Calu3 (cell line): ENCODE measurements at regions not wholly inside any gene's neighbourhood (a gene's known extent, or its start where the extent isn't known, plus 50 kb on each side); places are given as distances from the start of the nearest gene placed in this dataset.

Experiments
- BruUV-seq: library from RNA; stranded (reverse); fragments of 400-500 nt; replicated peaks from 2 replicates; lab custom pipeline; 2021; lab: Mats Ljungman, UMichigan
- CTCF ChIA-PET: fragments of 300-600 bp; sonication (Branson Sonifier 250); formaldehyde crosslinking; loops from one replicate; lab custom pipeline; 2022; ENCODE audit warnings: antibody characterized with exemption; lab: Charles Lee
- DNase-seq: peaks from one replicate; pipeline ENCODE4 v3.0.0; 2022
- H3K27ac Mint-ChIP-seq: one replicate; pipeline ENCODE4 v1.8.0; 2022; ENCODE audit warnings: mixed read lengths; ENCODE audit not compliant: unreplicated experiment
- H3K27me3 Mint-ChIP-seq: one replicate; pipeline ENCODE4 v1.8.0; 2022; ENCODE audit warnings: mixed read lengths; ENCODE audit not compliant: unreplicated experiment
- H3K36me3 Mint-ChIP-seq: one replicate; pipeline ENCODE4 v1.8.0; 2022; ENCODE audit warnings: mild to moderate bottlenecking, moderate library complexity, mixed read lengths; ENCODE audit not compliant: insufficient read depth, unreplicated experiment
- H3K4me1 Mint-ChIP-seq: one replicate; pipeline ENCODE4 v1.8.0; 2022; ENCODE audit warnings: mild to moderate bottlenecking, low read depth, mixed read lengths; ENCODE audit not compliant: unreplicated experiment
- H3K4me3 Mint-ChIP-seq: one replicate; pipeline ENCODE4 v1.8.0; 2022; ENCODE audit warnings: mild to moderate bottlenecking, low read depth, moderate library complexity, mixed read lengths; ENCODE audit not compliant: unreplicated experiment
- H3K9me3 Mint-ChIP-seq: one replicate; pipeline ENCODE4 v1.8.0; 2022; ENCODE audit warnings: low read depth, mixed read lengths; ENCODE audit not compliant: unreplicated experiment
- CTCF ChIP-seq: fragments of 200-600 bp; IDR thresholded peaks from one replicate; pipeline ENCODE4 v1.8.0; 2022; ENCODE audit warnings: antibody characterized with exemption; ENCODE audit not compliant: unreplicated experiment
- intact Hi-C: fragments of 100-400 bp; cut with micrococcal nuclease; formaldehyde crosslinking; loops from one replicate; pipeline ENCODE4 v1.10.0; 2022; ENCODE audit not compliant: unreplicated experiment

- TF ChIP-seq CTCF: no peak
- Mint-ChIP-seq H3K4me1 (peaks cover 6% of the 10 kb centered on the region), H3K9me3 (no peaks in the 10 kb centered on the region), H3K36me3 (no peaks in the 10 kb centered on the region), H3K4me3 (no peak overlapping the region), H3K27ac (no peak overlapping the region), H3K27me3 (no peaks in the 10 kb centered on the region)
- BruUV-seq: no TSS peak
- DNase-seq: no peak
- intact Hi-C loops: loop anchor here (10.0 kb wide), 1 partner anchor 301 kb away; no protein-coding TSS in a partner anchor
- CTCF ChIA-PET: interaction anchor here (1.1 to 1.2 kb wide), 2 partner anchors 215 to 379 kb away, joined by 4 read pairs; no protein-coding TSS in a partner anchor
Measured at GRCh38 chr1:172823534-172823933, 164.6 kb downstream of the FASLG start.

- Mint-ChIP-seq H3K9me3 (no peaks in the 10 kb centered on the region), H3K27ac (no peak overlapping the region), H3K4me3 (no peak overlapping the region), H3K36me3 (no peaks in the 10 kb centered on the region), H3K27me3 (no peaks in the 10 kb centered on the region), H3K4me1 (peaks cover 6% of the 10 kb centered on the region)
- no peak for TF ChIP-seq CTCF
- no peak for DNase-seq
- CTCF ChIA-PET: no interaction called here
- BruUV-seq: no TSS peak
- intact Hi-C loops: loop anchor here (10.0 kb wide), 1 partner anchor 301 kb away; no protein-coding TSS in a partner anchor
Measured at GRCh38 chr1:172824209-172824608, 165.3 kb downstream of the FASLG start.

- CTCF ChIA-PET: interaction anchor here (0.6 to 2.5 kb wide), 16 partner anchors 9 to 429 kb away, joined by 3 to 93 read pairs (median 4); no protein-coding TSS in a partner anchor
- H3K9me3 Mint-ChIP-seq: no peaks in the 10 kb centered on the region
- H3K27me3 Mint-ChIP-seq: no peaks in the 10 kb centered on the region
- DNase-seq: peak; percentile 41
- H3K36me3 Mint-ChIP-seq: no peaks in the 10 kb centered on the region
- TF ChIP-seq CTCF: peak; percentile 65
- peaks cover 6% of the 10 kb centered on the region for H3K4me1 Mint-ChIP-seq
- H3K4me3 Mint-ChIP-seq: no peak overlapping the region
- intact Hi-C loops: loop anchor here (1.0 to 10.0 kb wide), 7 partner anchors 71 to 581 kb away; partner anchors contain the start of gene TNFSF18
- no peak overlapping the region for H3K27ac Mint-ChIP-seq
- no TSS peak for BruUV-seq
Measured at GRCh38 chr1:172826096-172826741, 167.3 kb downstream of the FASLG start.

GRCh38 chr1:172827301-172827700, 168.4 kb downstream of the FASLG start:
- no peak for DNase-seq
- CTCF ChIA-PET: interaction anchor here (1.9 to 2.5 kb wide), 2 partner anchors 82 to 375 kb away, joined by 18 to 93 read pairs; no protein-coding TSS in a partner anchor
- intact Hi-C loops: loop anchor here (2.0 to 10.0 kb wide), 5 partner anchors 70 to 580 kb away; partner anchors contain the start of gene TNFSF18
- no TSS peak for BruUV-seq
- Mint-ChIP-seq H3K4me1 (peaks cover 6% of the 10 kb centered on the region), H3K4me3 (no peak overlapping the region), H3K27me3 (no peaks in the 10 kb centered on the region), H3K36me3 (no peaks in the 10 kb centered on the region), H3K9me3 (no peaks in the 10 kb centered on the region), H3K27ac (no peak overlapping the region)
- TF ChIP-seq CTCF: no peak
